CD4-positive, alpha-beta T cell treated with Interleukin-15 for 4 hours (primary cell): ENCODE measurements at regions not wholly inside any gene's neighbourhood (a gene's known extent, or its start where the extent isn't known, plus 50 kb on each side); places are given as distances from the start of the nearest gene placed in this dataset.

Source experiments
- DNase-seq: peaks from one replicate; pipeline ENCODE4 v3.0.0-alpha.2; 2020; ENCODE audit warnings: low spot score

DNA sequence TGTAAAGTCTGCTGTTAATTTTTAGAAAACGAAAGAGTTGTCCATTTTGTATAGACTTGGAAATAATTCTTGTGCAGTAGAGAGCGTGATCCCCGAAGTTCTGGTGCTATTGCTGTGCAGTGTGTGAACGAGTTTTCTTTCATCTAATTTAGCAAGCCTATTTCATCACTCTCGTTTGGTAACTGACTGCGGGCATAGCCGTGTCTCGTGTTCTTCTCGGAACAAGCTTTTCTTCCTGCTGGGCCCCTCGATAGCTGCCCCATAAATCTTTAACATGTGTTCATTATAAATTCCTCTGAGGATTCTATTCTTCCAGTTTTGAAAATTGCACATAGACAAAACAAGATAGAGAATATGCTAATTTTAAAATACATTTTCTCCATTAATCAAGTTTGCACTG lies 622.0 kb upstream of the PFKP start:
- no peak for DNase-seq

GRCh38 chr10:2439983-2440382 lies 627.4 kb upstream of the PFKP start:
- no peak for DNase-seq

DNA sequence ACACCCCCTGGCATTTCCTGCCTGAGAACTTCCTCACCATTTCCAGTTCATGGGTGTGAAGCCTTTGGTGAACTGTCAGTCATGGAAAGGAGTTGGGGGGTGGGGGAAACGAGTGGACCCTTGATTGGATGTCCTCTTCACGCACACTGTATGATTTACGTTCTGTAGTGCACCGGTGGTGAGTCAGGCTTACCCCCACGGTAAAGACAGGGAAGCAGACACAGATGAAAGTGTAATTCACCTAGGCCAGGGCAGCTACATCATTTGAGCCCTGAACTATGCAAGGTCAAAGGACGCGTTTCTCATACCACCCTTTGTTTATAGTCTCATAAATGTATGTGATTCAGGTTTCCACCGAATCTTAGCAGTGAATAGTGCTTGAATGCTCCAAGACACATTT lies 628.3 kb upstream of the PFKP start:
- no peak for DNase-seq

DNA sequence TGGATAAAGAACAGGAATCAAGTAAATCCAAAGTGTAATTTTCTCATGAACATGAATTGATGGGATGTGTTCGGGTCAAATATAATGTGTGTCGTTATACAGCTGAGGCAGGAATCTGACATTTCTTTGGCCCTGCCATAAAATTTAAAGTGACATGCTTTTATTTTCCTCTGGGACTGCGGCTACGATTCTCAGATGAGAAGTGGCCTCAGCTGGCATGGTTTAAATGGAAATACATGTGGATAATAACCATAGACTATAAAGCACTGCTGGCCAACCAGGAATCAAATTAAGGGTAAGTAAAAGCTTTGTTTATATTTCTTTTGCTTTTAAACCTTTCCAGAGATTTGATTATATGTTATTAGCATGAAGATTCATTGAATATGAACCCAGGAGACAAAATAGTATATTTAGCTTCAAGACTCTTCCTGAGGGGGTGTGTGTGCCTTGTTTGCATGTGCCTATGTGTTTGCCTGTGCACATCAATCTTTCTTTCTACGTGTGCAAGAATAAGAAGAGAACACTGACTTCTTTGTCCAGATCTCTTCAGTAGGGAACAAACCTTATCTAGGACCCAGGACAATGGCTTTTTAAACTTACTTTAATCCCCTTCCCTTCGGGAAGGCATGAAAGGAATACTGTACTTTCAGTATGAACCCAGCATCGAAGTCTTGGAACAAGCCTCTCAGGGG lies 629.0 kb upstream of the PFKP start:
- no peak for DNase-seq

DNA sequence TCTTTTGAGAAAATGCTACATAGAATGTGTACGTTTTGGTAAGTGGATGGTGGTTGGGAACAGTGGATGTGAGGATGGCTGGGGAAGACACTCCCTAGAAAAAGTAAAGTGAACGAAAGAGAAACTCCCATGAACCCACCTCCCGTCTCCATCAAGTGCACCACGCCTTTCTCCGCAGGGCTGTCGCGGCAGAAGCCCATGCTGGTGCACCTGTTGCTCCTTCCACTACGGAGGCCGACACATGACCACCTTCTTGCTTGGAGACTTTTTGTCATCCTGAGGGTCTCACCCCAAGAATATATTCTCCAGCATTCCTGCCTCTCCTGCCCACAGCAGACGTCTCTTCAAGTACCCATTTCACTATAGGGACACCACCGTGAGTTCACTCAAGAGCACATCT lies 630.4 kb upstream of the PFKP start:
- no peak for DNase-seq

- no peak for DNase-seq
These were observed 635.4 kb upstream of the PFKP start for GRCh38 chr10:2431961-2432360.

DNA sequence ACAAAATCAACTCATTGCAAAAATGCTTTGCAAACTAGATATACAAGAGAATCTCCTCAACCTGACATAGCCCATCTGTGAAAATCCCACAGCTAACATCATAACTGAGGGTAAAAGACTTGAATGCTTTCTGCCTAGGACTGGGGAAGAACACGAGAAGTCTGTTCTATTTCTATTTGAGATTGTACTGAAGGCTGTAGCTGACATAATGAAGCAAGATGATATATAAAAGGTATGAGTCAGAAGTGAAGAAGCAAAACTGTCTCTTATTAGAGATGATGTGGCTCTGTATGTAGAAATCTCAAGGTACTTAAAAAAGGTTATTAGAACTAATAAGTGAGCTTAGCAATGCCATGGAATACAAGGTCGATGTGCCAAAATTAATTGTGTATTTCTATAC lies 639.9 kb upstream of the PFKP start:
- no peak for DNase-seq

DNA sequence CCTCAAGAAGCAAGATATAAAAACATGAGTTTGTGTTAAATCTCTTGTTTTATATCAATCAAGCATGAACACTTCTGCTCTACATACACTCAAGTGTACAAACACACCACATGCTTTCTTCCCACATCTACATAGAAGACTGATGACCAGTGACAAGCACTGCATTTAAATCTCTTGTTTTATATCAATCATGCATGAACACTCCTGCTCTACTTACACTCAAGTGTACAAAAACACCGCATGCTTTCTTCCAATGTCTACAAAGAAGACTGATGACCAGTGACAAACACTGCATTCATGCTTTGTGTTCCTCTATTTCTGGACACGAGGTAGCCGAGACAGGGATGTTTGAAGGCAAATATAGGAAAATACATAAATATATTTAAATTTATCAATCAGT lies 642.0 kb upstream of the PFKP start:
- DNase-seq, result no peak

DNA sequence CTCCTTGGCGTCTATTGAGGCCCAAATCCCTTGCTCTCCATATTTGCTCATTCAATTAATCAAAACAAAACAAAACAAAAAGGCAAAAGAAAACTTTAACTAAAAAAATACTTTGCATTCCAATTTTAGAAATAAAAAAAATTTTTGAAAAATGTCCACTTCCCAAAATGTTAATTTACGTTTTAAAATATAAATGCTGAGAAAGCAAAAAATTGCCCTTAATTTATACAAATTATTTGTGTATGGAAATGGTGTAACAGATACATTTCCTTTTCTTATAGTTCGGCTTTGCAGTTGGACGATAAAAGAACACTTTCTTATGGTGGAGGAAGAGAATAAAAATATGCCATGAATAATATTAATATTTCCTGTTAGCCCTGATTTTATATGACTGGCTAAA lies 652.8 kb upstream of the PFKP start:
- DNase-seq, result no peak

DNA sequence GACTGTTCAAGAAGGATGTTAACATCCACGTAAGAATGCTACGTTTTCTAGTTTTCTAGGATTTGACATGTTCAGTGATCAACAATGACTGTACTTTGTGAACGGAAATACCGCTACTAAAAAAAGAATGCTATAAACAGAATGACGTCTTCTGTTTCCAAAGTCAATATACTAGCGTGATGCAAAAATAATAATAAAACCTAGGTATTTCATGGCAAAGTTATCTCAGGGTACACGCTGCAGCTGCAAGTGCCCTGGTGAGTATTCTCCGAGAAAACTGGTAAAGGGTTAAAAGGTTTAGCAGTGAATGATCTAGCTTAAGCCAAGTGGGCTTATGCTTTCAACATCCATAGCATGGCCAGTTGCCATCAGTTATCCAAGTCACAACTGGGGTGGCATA lies 653.3 kb upstream of the PFKP start:
- no peak for DNase-seq

- DNase-seq, result no peak
These were observed 657.3 kb upstream of the PFKP start for GRCh38 chr10:2410049-2410448.

DNA sequence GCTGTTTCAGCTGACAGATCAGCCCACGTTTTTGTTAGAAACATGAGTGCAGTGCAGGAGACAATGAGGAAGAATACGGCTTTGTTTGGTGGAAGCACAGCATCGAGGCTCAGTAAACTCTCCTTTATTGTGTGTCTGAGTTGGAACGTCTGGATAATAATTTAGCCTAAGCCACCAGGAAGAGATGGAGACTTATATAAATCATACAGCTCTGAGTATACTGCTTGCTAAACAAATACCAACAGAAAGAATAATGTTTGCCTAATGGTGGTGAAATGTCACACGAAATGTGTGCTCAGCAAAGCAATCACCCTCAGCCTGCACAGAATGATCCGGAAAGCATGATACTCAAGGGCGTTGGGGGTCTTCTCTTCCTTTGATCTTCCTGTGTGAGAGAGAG lies 664.1 kb upstream of the ADARB2 start:
- no peak for DNase-seq

DNA sequence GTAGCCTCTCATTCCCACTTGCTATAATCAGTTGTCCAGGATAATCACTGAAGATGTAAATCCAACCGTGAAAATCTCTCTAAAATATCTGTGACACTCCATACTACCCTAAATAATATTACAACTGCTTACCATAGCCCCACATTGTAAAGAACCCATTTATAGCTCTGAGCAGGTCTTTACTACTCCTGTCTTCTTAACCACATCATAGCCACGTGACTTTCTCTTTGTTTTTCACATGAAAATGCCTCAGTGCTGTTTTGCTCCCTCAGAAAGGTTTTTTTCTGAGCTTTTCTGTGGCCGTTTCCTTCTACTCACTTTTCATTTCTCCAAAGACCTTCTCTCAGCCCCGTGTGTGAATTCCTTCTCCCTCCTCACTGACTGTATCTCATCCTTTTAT lies 662.2 kb upstream of the ADARB2 start:
- no peak for DNase-seq

GRCh38 chr10:2392145-2392812 lies 655.0 kb upstream of the ADARB2 start:
- DNase-seq, result no peak

DNA sequence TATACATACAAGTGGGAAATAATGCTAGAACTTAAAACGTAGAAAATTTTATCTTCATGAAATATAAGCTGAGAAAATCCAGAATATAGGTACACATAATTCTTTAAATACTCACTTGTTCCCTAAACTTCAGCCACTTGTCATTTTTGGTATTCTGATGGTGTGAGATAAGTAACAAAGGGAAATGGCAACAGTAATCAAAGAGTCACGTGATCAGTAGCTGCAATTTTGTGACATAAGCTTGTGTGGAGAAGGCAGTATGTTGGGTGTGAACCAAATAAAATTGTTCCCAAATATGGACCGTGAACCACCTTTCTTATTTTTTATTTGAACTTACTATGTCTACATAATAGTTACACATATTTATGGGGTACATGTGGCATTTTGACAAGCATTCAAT lies 650.3 kb upstream of the ADARB2 start:
- DNase-seq, result no peak

DNA sequence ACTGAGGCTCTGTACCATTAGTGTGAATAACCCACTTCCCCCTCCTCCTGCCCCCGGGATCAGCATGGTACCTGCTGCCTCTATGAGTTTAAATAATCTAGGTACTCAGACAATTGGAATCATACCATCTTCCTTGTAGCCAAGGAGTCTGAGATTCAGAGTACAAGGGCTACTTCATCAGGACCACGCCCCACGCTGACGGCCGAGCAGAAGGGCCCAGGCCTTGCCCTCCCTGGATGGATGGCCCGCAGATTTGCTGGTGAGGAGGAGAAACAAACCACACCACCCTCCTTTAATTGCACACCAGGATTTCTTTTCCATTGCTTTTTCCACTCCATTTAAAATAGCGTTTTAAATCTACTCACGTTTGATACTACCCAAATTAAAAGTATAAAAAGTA lies 649.9 kb upstream of the ADARB2 start:
- no peak for DNase-seq

DNA sequence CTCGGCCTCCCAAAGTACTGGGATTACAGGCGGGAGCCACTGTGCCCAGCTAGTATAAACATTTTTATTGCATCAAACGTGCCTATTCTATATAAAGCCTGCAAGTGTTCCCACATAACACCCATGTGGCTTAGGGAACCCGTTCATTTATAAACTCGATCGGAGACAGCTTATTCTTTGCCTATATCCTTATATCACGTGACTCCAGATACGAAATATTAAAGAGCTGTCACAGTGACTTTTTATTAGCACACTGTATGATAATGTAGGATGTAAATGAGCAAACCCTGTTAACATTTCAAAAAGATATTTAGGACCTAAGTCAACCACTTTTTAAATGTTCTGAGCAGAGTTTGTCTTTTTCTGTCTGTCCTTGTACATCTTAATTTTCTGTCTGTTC lies 642.9 kb upstream of the ADARB2 start:
- no peak for DNase-seq

DNA sequence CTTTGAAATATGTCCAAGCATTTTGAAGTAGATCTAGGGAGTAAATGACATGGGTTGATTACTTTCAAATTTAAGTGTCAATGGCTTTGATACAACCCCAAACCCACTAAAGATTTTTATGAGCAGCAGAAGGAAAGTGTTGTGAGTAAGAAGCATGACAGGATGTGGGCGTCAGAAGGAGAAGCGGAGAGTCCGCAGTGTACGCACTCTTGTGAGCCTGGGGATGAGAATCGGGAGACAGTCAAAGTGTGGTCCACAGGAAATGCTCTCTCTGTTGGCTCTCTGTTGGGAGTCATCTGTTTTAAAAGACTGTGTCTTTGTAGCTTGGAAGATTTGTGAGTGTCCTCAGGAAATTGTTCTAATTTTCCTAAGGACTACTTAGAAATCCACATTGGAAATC lies 629.8 kb upstream of the ADARB2 start:
- no peak for DNase-seq

DNA sequence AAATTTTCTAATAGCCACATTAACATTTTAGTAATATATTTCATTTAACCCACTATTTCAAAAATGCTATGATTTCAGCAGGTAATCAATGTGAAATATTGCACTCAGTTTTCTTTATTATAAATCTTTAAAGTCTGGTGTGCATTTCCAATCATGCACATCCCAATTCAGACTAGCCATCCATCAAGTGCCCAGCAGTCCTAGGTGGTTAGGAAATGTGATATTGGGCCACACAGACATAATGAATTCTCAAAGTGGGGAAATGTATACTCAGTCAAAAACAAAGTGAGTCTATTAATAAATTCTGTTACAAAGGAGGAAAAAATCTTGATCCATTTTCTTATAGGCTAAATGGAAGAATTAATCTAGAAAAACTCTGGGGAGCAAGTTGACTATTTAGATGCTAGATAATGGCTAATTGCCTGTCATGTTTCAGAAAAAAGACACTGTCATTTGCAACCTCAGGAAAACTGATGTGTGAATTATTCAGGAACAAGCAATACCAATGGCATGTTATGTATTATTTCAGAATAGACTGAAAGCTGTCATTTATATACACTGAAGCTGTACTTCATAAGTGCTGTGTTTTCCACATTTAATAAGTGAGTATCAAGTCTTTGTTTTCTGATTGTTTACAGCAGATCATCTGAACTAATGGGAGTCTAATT lies 629.1 kb upstream of the ADARB2 start:
- DNase-seq, result no peak

- no peak for DNase-seq
These were observed 625.0 kb upstream of the ADARB2 start for GRCh38 chr10:2362331-2362730.

GRCh38 chr10:2358586-2358985 lies 621.3 kb upstream of the ADARB2 start:
- no peak for DNase-seq

DNA sequence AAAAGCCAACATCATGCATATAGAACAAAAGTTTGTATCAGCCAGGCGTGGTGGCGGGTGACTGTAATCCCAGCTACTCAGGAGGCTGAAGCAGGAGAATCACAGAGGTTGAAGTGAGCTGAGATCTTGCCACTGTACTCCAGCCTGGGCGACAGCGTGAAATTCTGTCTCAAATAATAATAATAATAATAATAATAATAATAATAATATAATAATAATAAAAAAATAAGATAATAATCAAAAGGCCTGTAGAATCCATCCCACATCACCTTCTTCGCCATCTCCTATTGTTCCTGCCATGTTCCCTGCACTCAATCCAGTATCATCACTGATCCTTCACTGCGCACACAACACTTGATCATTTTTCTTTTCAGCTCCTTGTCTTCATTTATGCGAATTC lies 619.3 kb upstream of the ADARB2 start:
- no peak for DNase-seq

DNA sequence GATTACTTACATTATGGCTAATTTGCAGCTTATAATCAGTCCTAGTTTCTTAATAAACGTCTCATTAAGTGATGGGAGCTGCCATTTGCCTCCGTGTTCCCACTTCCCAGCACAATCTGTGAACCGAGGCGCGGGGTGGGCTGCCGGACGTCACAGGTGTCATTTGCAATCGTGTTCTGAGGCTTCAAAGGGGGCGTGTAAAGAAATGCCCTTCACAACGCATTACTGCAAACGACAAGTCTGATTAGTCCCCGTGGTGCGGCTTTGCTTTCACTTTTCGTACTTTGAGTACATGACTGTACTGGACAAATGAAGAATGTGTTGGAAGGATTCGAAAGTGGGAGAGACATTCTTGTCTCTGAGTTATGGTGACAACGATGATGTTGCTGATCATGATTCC lies 614.2 kb upstream of the ADARB2 start:
- DNase-seq, result no peak

- DNase-seq, result no peak
These were observed 604.9 kb upstream of the ADARB2 start for GRCh38 chr10:2342206-2342605.
